ENCODE measurements at regions not wholly inside any gene's neighbourhood (a gene's known extent, or its start where the extent isn't known, plus 50 kb on each side); places are given as distances from the start of the nearest gene placed in this dataset.

- H3K9me3 ChIP-seq: no peaks in the 10 kb centered on the region
- DNase-seq (no peak), ATAC-seq (no peak)
- 50% methylated on average over 4 of the region's 4 CpGs for WGBS (ENCODE audit: insufficient coverage, low coverage, low lambda C conversion rate, missing lambda C conversion rate)
- H3K27ac ChIP-seq: no peak overlapping the region
- H3K4me3 ChIP-seq: no peak overlapping the region
- no peaks in the 10 kb centered on the region for H3K36me3 ChIP-seq
- no peak for TF ChIP-seq POLR2A (IDR thresholded peaks at IDR 0.05)
- TF ChIP-seq CTCF (IDR thresholded peaks at IDR 0.05): no peak
- intact Hi-C loops (cut with DNase I): no loop called here
- no peaks in the 10 kb centered on the region for H3K27me3 ChIP-seq
- H3K4me1 ChIP-seq: no peaks in the 10 kb centered on the region
Measured at GRCh38 chr4:187433141-187433540, 562.4 kb upstream of the ZFP42 start.

- no peak overlapping the region for H3K27ac ChIP-seq
- no peaks in the 10 kb centered on the region for H3K4me1 ChIP-seq
- intact Hi-C loops (cut with DNase I): no loop called here
- H3K27me3 ChIP-seq: no peaks in the 10 kb centered on the region
- no peak for TF ChIP-seq CTCF (IDR thresholded peaks at IDR 0.05)
- TF ChIP-seq POLR2A (IDR thresholded peaks at IDR 0.05): no peak
- no peaks in the 10 kb centered on the region for H3K36me3 ChIP-seq
- no peak overlapping the region for H3K4me3 ChIP-seq
- H3K9me3 ChIP-seq: no peaks in the 10 kb centered on the region
- 61% methylated on average over 4 of the region's 5 CpGs for WGBS (ENCODE audit: insufficient coverage, low coverage, low lambda C conversion rate, missing lambda C conversion rate)
- DNase-seq: no peak
- no peak for ATAC-seq
Measured at GRCh38 chr4:187436251-187436650, 559.3 kb upstream of the ZFP42 start.

- Histone ChIP-seq H3K27ac (no peak overlapping the region), H3K4me3 (no peak overlapping the region), H3K4me1 (no peaks in the 10 kb centered on the region), H3K27me3 (no peaks in the 10 kb centered on the region), H3K9me3 (no peaks in the 10 kb centered on the region), H3K36me3 (no peaks in the 10 kb centered on the region)
- TF ChIP-seq CTCF (IDR thresholded peaks at IDR 0.05): no peak
- no peak for TF ChIP-seq POLR2A (IDR thresholded peaks at IDR 0.05)
- 45% methylated on average over 2 of the region's 3 CpGs for WGBS (ENCODE audit: insufficient coverage, low coverage, low lambda C conversion rate, missing lambda C conversion rate)
- DNase-seq (no peak), ATAC-seq (no peak)
- intact Hi-C loops (cut with DNase I): no loop called here
Measured at GRCh38 chr4:187444061-187444460, 551.5 kb upstream of the ZFP42 start.

- Histone ChIP-seq H3K36me3 (no peaks in the 10 kb centered on the region), H3K4me3 (no peak overlapping the region), H3K9me3 (no peaks in the 10 kb centered on the region), H3K27ac (no peak overlapping the region), H3K27me3 (no peaks in the 10 kb centered on the region), H3K4me1 (no peaks in the 10 kb centered on the region)
- WGBS (ENCODE audit: insufficient coverage, low coverage, low lambda C conversion rate, missing lambda C conversion rate): 54% methylated on average over 3 of the region's 3 CpGs
- DNase-seq: no peak
- no peak for ATAC-seq
- TF ChIP-seq POLR2A (IDR thresholded peaks at IDR 0.05) (no peak), CTCF (IDR thresholded peaks at IDR 0.05) (no peak)
- intact Hi-C loops (cut with DNase I): no loop called here
Measured at GRCh38 chr4:187449702-187450101, 545.9 kb upstream of the ZFP42 start.

- intact Hi-C loops (cut with DNase I): no loop called here
- no peak for TF ChIP-seq CTCF (IDR thresholded peaks at IDR 0.05)
- TF ChIP-seq POLR2A (IDR thresholded peaks at IDR 0.05): no peak
Measured at GRCh38 chr4:187451776-187452175, 543.8 kb upstream of the ZFP42 start.

More at GRCh38 chr4:187451776-187452175, 543.8 kb upstream of the ZFP42 start:
- no peak for ATAC-seq
- Histone ChIP-seq H3K27ac (no peak overlapping the region), H3K36me3 (no peaks in the 10 kb centered on the region), H3K27me3 (no peaks in the 10 kb centered on the region), H3K4me1 (no peaks in the 10 kb centered on the region), H3K9me3 (no peaks in the 10 kb centered on the region), H3K4me3 (no peak overlapping the region)
- WGBS (ENCODE audit: insufficient coverage, low coverage, low lambda C conversion rate, missing lambda C conversion rate): 68% methylated on average over 7 of the region's 8 CpGs
- DNase-seq: no peak
